ENCODE measurements at regions not wholly inside any gene's neighbourhood (a gene's known extent, or its start where the extent isn't known, plus 50 kb on each side); places are given as distances from the start of the nearest gene placed in this dataset.

DNA sequence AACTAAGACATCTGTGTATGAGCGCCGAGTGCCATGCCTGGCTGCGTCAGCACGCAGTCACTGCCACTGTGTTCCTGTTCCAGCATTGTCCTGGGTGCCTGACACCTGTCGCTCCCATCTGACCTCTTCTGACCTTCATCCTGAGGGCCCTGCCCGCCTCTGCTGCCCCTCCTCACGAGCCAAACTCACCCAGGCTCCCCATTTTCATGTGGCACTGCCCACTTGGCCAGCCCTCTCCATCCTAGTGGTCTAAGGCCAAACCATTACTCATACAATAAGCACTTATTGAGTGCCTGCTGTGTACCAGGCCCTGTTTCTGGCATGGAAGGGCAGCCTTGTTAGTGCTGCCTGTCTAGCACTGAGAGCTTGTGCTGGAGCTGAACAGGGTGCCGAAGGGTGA is 77.2 kb upstream of the PCBD1 start:
- TF ChIP-seq, protein P1, sequence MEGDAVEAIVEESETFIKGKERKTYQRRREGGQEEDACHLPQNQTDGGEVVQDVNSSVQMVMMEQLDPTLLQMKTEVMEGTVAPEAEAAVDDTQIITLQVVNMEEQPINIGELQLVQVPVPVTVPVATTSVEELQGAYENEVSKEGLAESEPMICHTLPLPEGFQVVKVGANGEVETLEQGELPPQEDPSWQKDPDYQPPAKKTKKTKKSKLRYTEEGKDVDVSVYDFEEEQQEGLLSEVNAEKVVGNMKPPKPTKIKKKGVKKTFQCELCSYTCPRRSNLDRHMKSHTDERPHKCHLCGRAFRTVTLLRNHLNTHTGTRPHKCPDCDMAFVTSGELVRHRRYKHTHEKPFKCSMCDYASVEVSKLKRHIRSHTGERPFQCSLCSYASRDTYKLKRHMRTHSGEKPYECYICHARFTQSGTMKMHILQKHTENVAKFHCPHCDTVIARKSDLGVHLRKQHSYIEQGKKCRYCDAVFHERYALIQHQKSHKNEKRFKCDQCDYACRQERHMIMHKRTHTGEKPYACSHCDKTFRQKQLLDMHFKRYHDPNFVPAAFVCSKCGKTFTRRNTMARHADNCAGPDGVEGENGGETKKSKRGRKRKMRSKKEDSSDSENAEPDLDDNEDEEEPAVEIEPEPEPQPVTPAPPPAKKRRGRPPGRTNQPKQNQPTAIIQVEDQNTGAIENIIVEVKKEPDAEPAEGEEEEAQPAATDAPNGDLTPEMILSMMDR (IDR thresholded peaks at IDR 0.05), result no peak
- no peak for TF ChIP-seq POLR2A (IDR thresholded peaks at IDR 0.05)
- H3K9me3 ChIP-seq, result no peaks in the 10 kb centered on the region
- H3K4me1 ChIP-seq, result no peaks in the 10 kb centered on the region
- intact Hi-C loops (cut with DNase I), result no loop called here
- no peak for DNase-seq
- 93 to 94% methylated on average over 6 to 7 of the region's 8 CpGs for WGBS, 2 donors
- H3K27me3 ChIP-seq, result peaks cover 0 to 35% (median 0%) of the 10 kb centered on the region in 4 donors
- H3K36me3 ChIP-seq, result no peaks in the 10 kb centered on the region
- H3K4me3 ChIP-seq, result no peak overlapping the region
- no peak overlapping the region for H3K27ac ChIP-seq

- Histone ChIP-seq H3K9me3 (peaks cover 0 to 4% (median 4%) of the 10 kb centered on the region in 3 donors), H3K27me3 (peaks cover 0 to 35% (median 0%) of the 10 kb centered on the region in 4 donors), H3K27ac (no peak overlapping the region), H3K4me1 (no peaks in the 10 kb centered on the region), H3K4me3 (no peak overlapping the region), H3K36me3 (no peaks in the 10 kb centered on the region)
- DNase-seq, result no peak
- WGBS, 2 donors, result 81 to 84% methylated on average over 6 to 11 of the region's 11 CpGs
- intact Hi-C loops (cut with DNase I), result no loop called here
- TF ChIP-seq, protein P1 (IDR thresholded peaks at IDR 0.05), result no peak
- TF ChIP-seq POLR2A (IDR thresholded peaks at IDR 0.05), result no peak
Measured at GRCh38 chr10:70966646-70967553, 78.5 kb upstream of the PCBD1 start.

DNA sequence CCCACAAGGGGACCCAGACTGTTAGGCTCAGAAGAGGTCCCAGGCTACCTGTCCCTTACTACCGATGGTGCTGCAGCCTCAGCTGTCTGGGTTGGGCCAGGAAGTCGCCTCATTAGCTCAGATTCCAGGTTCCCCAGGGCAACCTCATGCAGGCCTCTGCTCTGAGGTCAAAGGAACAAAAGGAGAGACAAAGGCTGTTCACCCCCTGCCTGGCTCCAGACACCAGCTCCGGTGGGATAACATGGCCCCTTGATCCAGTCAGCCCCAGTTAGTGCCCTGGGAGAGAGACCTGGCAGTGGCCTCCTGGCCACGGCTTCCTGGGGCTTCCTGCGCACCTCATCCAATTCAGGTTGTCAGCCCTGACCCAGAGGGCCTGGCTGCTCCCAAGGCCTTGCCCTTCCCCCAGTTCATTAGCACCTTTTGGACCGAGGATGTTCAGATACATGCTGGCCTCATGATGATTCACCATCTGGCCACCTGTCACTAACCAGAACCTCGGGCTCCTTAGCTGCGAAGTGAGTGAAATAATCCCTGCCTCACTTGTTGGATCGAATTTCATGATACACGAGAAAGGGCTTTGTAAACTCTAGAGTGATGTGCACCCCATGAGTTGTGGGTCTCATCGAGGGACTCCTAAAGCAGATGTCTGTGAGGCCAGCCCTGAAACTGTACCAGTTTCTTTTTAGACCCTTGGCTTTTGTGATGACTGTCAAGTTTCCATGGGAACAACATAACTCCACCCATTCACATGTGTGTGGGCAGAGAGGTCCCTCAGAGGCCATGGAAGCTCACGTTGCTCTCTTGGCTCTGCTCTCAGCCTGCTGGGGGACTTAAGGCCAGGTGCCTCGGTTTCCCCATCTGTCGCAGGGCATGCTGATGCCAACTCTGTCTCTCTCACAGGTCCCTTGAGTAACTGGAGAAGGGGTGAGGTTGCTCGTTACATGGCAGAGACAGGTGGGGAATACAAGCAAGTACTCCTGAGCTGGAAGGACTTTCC is 79.5 kb upstream of the PCBD1 start:
- Histone ChIP-seq H3K27ac (no peak overlapping the region), H3K4me3 (no peak overlapping the region), H3K27me3 (peaks cover 0 to 31% (median 0%) of the 10 kb centered on the region in 4 donors), H3K4me1 (no peaks in the 10 kb centered on the region), H3K9me3 (peaks cover 0 to 8% (median 6%) of the 10 kb centered on the region in 3 donors), H3K36me3 (no peaks in the 10 kb centered on the region)
- intact Hi-C loops (cut with DNase I), result no loop called here
- WGBS, 2 donors, result 42 to 51% methylated on average over 7 to 9 of the region's 15 CpGs
- DNase-seq, result no peak
- no peak for TF ChIP-seq POLR2A (IDR thresholded peaks at IDR 0.05)

GRCh38 chr10:70969188-70969587 is 80.8 kb upstream of the PCBD1 start:
- intact Hi-C loops (cut with DNase I), result no loop called here
- TF ChIP-seq, protein P1 (IDR thresholded peaks at IDR 0.05), result no peak
- no peak for TF ChIP-seq POLR2A (IDR thresholded peaks at IDR 0.05)
- WGBS, 2 donors, result 80% methylated on average over 1 of the region's 6 CpGs; no CpG with 5 or more reads in 1 of the 2 donors

DNA sequence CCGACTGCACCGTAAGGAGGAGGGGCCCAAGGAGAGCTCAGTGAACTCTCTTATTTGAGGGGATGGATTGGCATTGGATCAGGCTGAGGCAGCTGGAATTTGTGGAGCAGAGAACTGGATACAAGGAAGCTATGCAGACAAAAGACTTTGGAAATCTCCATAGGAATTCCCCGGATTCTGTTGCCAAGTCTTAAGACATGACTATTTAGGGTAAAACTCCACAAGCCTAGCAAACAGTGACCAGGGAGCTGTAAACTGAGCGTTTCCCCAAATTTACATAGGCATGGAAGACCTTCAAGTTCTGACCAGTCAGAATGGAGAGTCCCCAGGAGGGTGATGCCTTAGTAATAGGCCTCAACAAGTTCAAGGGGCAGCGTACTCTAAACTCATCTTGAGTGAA is 82.5 kb upstream of the PCBD1 start:
- H3K27ac ChIP-seq, result no peak overlapping the region
- no peaks in the 10 kb centered on the region for H3K4me1 ChIP-seq
- peaks cover 0 to 14% (median 0%) of the 10 kb centered on the region in 4 donors for H3K27me3 ChIP-seq
- H3K36me3 ChIP-seq, result no peaks in the 10 kb centered on the region
- no peak overlapping the region for H3K4me3 ChIP-seq
- no peak for DNase-seq
- H3K9me3 ChIP-seq, result peaks cover 0 to 8% (median 6%) of the 10 kb centered on the region in 3 donors
- no peak for TF ChIP-seq POLR2A (IDR thresholded peaks at IDR 0.05)
- TF ChIP-seq, protein P1 (IDR thresholded peaks at IDR 0.05), result no peak
- 18 to 20% methylated on average over 5 of the region's 5 CpGs for WGBS, 2 donors
- intact Hi-C loops (cut with DNase I), result no loop called here

More at GRCh38 chr10:70969188-70969587, 80.8 kb upstream of the PCBD1 start:
- Histone ChIP-seq H3K4me1 (no peaks in the 10 kb centered on the region), H3K9me3 (peaks cover 0 to 8% (median 6%) of the 10 kb centered on the region in 3 donors), H3K4me3 (no peak overlapping the region), H3K27ac (no peak overlapping the region), H3K27me3 (peaks cover 0 to 28% (median 0%) of the 10 kb centered on the region in 4 donors), H3K36me3 (no peaks in the 10 kb centered on the region)
- DNase-seq, result no peak
